Kidney (tissue), 13 donors: ENCODE measurements at regions not wholly inside any gene's neighbourhood (a gene's known extent, or its start where the extent isn't known, plus 50 kb on each side); places are given as distances from the start of the nearest gene placed in this dataset.

ENCODE experiments used
- DNase-seq, 5 donors: peaks; one replicate each; pipeline ENCODE4 v3.0.0-alpha.2; 2013 to 2020
- FAIRE-seq: peaks from 2 replicates; lab custom pipeline; 2012; peaks lifted over from hg19 to GRCh38; lab: Jason Lieb, UNC
- H3K27ac ChIP-seq, 2 donors: one replicate each; pipeline ENCODE4 v1.7.0; 2013; ENCODE audit warnings: low read depth in 2 of 2, low read length in 2 of 2, inconsistent platforms in 1 of 2
- H3K27me3 ChIP-seq: one replicate; pipeline ENCODE4 v1.7.1; 2013; ENCODE audit warnings: low read length, inconsistent platforms; ENCODE audit not compliant: control insufficient read depth, insufficient read depth
- H3K36me3 ChIP-seq, 3 donors: one replicate each; pipeline versions ENCODE4 v1.7.0 to v1.7.1; 2013; ENCODE audit warnings: low read length in 3 of 3, control low read depth in 1 of 3, inconsistent platforms in 1 of 3; ENCODE audit not compliant: insufficient read depth in 3 of 3, control insufficient read depth in 2 of 3
- H3K4me1 ChIP-seq, 3 donors: one replicate each; pipeline versions ENCODE4 v1.7.0 to v1.7.1; 2013; ENCODE audit warnings: low read length in 3 of 3, inconsistent platforms in 1 of 3, low read depth in 1 of 3; ENCODE audit not compliant: control insufficient read depth in 2 of 3, insufficient read depth in 2 of 3
- H3K4me3 ChIP-seq, 3 donors: one replicate each; pipeline versions ENCODE4 v1.7.0 to v1.8.1; 2013; ENCODE audit warnings: low read length in 3 of 3, control low read depth in 1 of 3, inconsistent platforms in 1 of 3
- H3K9ac ChIP-seq, 3 donors: one replicate each; pipeline versions ENCODE4 v1.7.0 to v1.7.1; 2013; ENCODE audit warnings: low read length in 3 of 3, control low read depth in 1 of 3, inconsistent platforms in 1 of 3
- H3K9me3 ChIP-seq, 3 donors: one replicate each; pipeline versions ENCODE4 v1.7.0 to v1.7.1; 2013; ENCODE audit warnings: low read length in 3 of 3, control low read depth in 1 of 3, inconsistent platforms in 1 of 3; ENCODE audit not compliant: control insufficient read depth in 2 of 3, insufficient read depth in 1 of 3
- CTCF ChIP-seq: IDR thresholded peaks from 3 replicates; pipeline ENCODE4 v1.5.1; 2012; ENCODE audit warnings: mild to moderate bottlenecking, moderate library complexity, borderline replicate concordance; ENCODE audit not compliant: insufficient read depth; ENCODE audit errors: extremely low read depth
- intact Hi-C: fragments of 100-400 bp; cut with DNase I; formaldehyde crosslinking; loops from one replicate; pipeline ENCODE4 v1.11.1; 2022
- donor health status: control.
- donor health status: control.
- donor health status: control.
- donor health status: control.
- donor health status: control.
- donor health status: DM: yes; HTN: yes; CAD: no.
- donor health status: Normal renal cell carcinoma (clear cell type).

GRCh38 chr20:52820641-52821292 lies 151.4 kb upstream of the TSHZ2 start:
- no peaks in the 10 kb centered on the region for H3K36me3 ChIP-seq
- no peak for DNase-seq
- H3K9ac ChIP-seq, result no peak overlapping the region
- H3K4me1 ChIP-seq, result no peaks in the 10 kb centered on the region
- intact Hi-C loops, result no loop called here
- no peaks in the 10 kb centered on the region for H3K27me3 ChIP-seq
- H3K4me3 ChIP-seq, result no peak overlapping the region
- no peak overlapping the region for H3K27ac ChIP-seq
- FAIRE-seq, result no peak
- no peak for TF ChIP-seq CTCF
- H3K9me3 ChIP-seq, result no peaks in the 10 kb centered on the region

DNA sequence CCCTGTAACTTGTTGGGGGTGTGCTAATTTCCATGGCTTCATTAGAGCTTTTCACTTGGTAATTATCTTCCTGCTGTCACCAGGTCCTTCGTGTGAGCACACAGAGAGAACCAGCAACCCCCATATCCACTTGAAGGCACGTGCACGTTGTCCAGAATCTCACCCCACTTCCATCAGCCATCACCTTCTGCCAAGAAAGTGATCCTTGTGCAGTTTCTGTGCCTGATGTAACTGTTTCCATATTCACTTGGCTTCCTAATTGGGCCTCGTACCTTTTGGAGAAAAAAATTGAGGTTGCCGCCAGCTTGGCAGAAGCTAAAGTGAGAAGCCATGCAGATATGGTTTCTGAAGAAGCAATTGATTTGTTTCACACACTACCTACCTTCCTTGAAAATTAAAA lies 153.7 kb upstream of the TSHZ2 start:
- Histone ChIP-seq H3K36me3 (no peaks in the 10 kb centered on the region), H3K9ac (no peak overlapping the region), H3K9me3 (no peaks in the 10 kb centered on the region), H3K27ac (no peak overlapping the region), H3K27me3 (no peaks in the 10 kb centered on the region), H3K4me3 (no peak overlapping the region), H3K4me1 (no peaks in the 10 kb centered on the region)
- FAIRE-seq, result no peak
- DNase-seq, result no peak
- intact Hi-C loops, result no loop called here
- no peak for TF ChIP-seq CTCF

DNA sequence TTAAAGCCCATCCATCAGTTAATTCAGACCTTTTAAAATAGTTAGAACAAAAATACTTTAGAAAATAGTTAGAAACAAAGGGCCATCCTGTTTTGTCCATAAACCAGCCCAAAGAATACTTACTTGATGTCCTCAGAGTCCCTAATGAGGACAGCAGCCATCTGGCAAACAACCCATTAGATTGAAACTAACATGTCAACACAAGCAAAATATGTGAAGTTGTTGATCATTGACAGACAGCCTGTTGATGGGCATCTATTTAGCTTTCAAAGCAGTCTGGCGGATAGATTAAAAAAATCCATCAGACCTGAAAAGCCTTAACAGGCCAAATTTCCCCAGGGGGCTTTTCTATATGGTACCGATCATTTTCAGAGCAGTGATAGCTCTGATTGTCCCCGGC lies 154.2 kb upstream of the TSHZ2 start:
- no peak overlapping the region for H3K9ac ChIP-seq
- H3K27ac ChIP-seq, result no peak overlapping the region
- TF ChIP-seq CTCF, result no peak
- H3K36me3 ChIP-seq, result no peaks in the 10 kb centered on the region
- FAIRE-seq (no peak), DNase-seq (no peak)
- H3K9me3 ChIP-seq, result no peaks in the 10 kb centered on the region
- no peak overlapping the region for H3K4me3 ChIP-seq
- H3K27me3 ChIP-seq, result no peaks in the 10 kb centered on the region
- intact Hi-C loops, result no loop called here
- no peaks in the 10 kb centered on the region for H3K4me1 ChIP-seq

DNA sequence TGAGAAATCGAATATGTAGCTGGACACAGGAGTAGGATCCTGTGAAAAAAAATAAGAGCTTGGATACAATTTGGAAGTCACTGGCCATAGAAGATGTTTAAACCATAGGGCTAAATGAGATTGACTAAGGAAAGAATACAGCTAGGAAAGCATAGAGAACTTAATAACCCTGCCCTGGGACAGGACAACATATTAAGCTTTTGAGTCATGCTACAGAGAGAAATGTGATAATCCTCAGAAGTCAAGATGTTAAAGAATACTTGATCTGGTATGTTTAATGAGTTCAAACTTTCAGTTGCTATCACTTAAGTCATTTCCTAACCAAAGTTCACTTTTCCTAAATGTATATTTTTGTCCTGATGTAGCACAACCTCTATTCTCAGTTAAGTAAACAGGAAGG lies 154.6 kb upstream of the TSHZ2 start:
- Histone ChIP-seq H3K4me3 (no peak overlapping the region), H3K36me3 (no peaks in the 10 kb centered on the region), H3K4me1 (no peaks in the 10 kb centered on the region), H3K27ac (no peak overlapping the region), H3K9me3 (no peaks in the 10 kb centered on the region), H3K27me3 (no peaks in the 10 kb centered on the region), H3K9ac (no peak overlapping the region)
- intact Hi-C loops, result no loop called here
- no peak for TF ChIP-seq CTCF
- no peak for DNase-seq
- no peak for FAIRE-seq
